Tibial artery (tissue), 4 donors: ENCODE measurements at regions not wholly inside any gene's neighbourhood (a gene's known extent, or its start where the extent isn't known, plus 50 kb on each side); places are given as distances from the start of the nearest gene placed in this dataset.

Experiments used
- DNase-seq, 2 donors: peaks; one replicate each; pipeline ENCODE4 v3.0.0-alpha.2; 2019
- H3K27ac ChIP-seq, 2 donors: fragments of 200-600 bp; sonication (generic) in 1 of 2; 1 replicate in 1 of 2; 2 replicates in 1 of 2; pipeline ENCODE4 v1.5.1; 2018 to 2019; ENCODE audit warnings: mild to moderate bottlenecking in 1 of 2
- H3K27me3 ChIP-seq, 2 donors: fragments of 200-600 bp; sonication (generic) in 1 of 2; one replicate each; pipeline versions ENCODE4 v1.5.1 to v1.6.0; 2016 to 2019
- H3K36me3 ChIP-seq, 3 donors: fragments of 200-600 bp; sonication (generic) in 2 of 3; one replicate each; pipeline ENCODE4 v1.5.1; 2016 to 2019; ENCODE audit warnings: mild to moderate bottlenecking in 2 of 3
- H3K4me1 ChIP-seq, 4 donors: fragments of 200-600 bp; sonication (generic) in 2 of 4; 1 replicate in 3 of 4; 2 replicates in 1 of 4; pipeline ENCODE4 v1.5.1; 2016 to 2019
- H3K4me3 ChIP-seq, 2 donors: fragments of 200-600 bp; sonication (generic) in 1 of 2; 1 replicate in 1 of 2; 2 replicates in 1 of 2; pipeline ENCODE4 v1.5.1; 2018 to 2019; ENCODE audit warnings: mild to moderate bottlenecking in 2 of 2
- H3K9me3 ChIP-seq, 3 donors: fragments of 200-600 bp; sonication (generic) in 1 of 3; one replicate each; pipeline ENCODE4 v1.5.1; 2016 to 2019
- intact Hi-C: fragments of 100-400 bp; cut with DNase I; formaldehyde crosslinking; loops from one replicate; pipeline ENCODE4 v1.15.0; 2023; ENCODE audit warnings: low total_unique reads
- TF ChIP-seq, protein P1 (sequence below), 2 experiments: fragments of 200-600 bp in 1 of 2; fragments of 450-650 bp in 1 of 2; IDR thresholded peaks; one replicate each; pipeline ENCODE4 v1.5.1; 2017 to 2019; ENCODE audit warnings: antibody characterized with exemption in 2 of 2, mild to moderate bottlenecking in 1 of 2, moderate library complexity in 1 of 2

DNA sequence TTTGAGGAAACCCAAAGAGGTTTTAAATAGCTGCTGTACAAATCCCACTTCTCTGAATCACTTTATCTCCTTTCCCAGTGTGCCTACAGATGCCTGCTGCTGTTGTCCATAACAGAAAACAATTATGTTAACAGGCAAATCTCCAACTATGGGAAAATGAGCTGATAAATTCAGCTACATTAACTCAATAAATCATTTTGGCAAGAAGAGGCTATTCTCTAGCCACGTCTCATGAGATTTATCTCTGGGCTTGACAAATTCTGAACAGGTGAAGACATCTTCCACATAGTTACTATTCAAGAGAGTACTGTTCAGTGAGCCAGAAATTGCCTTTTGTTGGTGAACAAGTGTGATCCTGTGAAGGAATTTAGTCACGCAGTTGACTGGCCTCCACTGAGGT lies 327.1 kb upstream of the FMN2 start:
- H3K4me1 ChIP-seq = no peaks in the 10 kb centered on the region
- H3K27me3 ChIP-seq = no peaks in the 10 kb centered on the region
- H3K36me3 ChIP-seq = no peaks in the 10 kb centered on the region
- TF ChIP-seq, protein P1, sequence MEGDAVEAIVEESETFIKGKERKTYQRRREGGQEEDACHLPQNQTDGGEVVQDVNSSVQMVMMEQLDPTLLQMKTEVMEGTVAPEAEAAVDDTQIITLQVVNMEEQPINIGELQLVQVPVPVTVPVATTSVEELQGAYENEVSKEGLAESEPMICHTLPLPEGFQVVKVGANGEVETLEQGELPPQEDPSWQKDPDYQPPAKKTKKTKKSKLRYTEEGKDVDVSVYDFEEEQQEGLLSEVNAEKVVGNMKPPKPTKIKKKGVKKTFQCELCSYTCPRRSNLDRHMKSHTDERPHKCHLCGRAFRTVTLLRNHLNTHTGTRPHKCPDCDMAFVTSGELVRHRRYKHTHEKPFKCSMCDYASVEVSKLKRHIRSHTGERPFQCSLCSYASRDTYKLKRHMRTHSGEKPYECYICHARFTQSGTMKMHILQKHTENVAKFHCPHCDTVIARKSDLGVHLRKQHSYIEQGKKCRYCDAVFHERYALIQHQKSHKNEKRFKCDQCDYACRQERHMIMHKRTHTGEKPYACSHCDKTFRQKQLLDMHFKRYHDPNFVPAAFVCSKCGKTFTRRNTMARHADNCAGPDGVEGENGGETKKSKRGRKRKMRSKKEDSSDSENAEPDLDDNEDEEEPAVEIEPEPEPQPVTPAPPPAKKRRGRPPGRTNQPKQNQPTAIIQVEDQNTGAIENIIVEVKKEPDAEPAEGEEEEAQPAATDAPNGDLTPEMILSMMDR (IDR thresholded peaks at IDR 0.05) = no peak
- H3K27ac ChIP-seq = no peak overlapping the region
- no peaks in the 10 kb centered on the region for H3K9me3 ChIP-seq
- intact Hi-C loops = no loop called here
- DNase-seq = no peak
- H3K4me3 ChIP-seq = no peak overlapping the region

DNA sequence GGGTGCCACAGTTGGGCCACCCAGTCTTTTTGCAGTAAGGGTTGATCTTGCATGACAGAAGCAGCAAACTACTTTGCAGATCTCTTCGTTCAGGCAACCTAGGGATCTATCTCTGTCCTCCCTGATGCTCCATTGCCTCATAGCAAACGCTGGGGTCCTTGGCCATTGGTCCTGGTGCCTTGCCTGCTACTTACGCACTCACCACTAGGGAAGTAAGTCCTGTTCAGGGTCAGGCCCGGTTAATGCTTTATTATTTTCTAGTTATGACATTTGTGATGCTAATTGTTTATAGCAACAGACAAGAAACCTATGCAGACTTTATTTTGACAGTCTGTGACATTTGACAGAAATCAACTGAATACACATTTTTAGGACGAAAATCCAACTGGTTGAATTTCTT lies 326.5 kb upstream of the FMN2 start:
- no peaks in the 10 kb centered on the region for H3K9me3 ChIP-seq
- no peaks in the 10 kb centered on the region for H3K4me1 ChIP-seq
- no peaks in the 10 kb centered on the region for H3K27me3 ChIP-seq
- DNase-seq = no peak
- H3K4me3 ChIP-seq = no peak overlapping the region
- intact Hi-C loops = no loop called here
- H3K27ac ChIP-seq = no peak overlapping the region
- no peaks in the 10 kb centered on the region for H3K36me3 ChIP-seq
- TF ChIP-seq, protein P1 (IDR thresholded peaks at IDR 0.05) = no peak

DNA sequence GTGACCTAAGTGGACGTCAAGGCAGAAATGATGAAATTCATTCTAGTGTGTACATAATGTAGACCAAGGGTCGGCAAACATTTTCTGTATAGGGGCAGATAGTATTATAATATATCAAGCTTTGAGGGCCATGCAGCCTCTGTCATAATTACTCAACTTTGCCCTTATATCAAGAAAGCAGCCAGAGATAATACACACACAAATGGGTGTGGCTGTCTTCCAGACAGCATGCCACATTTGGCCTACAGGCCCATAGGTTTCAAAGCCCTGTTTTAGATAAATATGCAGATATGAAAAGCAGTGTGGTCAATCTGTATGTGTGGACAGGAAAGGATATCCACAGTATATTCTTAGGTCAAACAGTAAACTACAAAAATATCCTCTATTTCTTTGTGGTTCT lies 320.1 kb upstream of the FMN2 start:
- intact Hi-C loops = loop anchor here (10.0 kb wide), 1 partner anchor 743 kb away; no protein-coding TSS in a partner anchor
- Histone ChIP-seq H3K4me1 (peaks cover 0 to 12% (median 0%) of the 10 kb centered on the region in 4 donors), H3K27ac (no peak overlapping the region), H3K36me3 (no peaks in the 10 kb centered on the region), H3K27me3 (no peaks in the 10 kb centered on the region), H3K9me3 (no peaks in the 10 kb centered on the region), H3K4me3 (no peak overlapping the region)
- TF ChIP-seq, protein P1 (IDR thresholded peaks at IDR 0.05) = no peak
- no peak for DNase-seq

DNA sequence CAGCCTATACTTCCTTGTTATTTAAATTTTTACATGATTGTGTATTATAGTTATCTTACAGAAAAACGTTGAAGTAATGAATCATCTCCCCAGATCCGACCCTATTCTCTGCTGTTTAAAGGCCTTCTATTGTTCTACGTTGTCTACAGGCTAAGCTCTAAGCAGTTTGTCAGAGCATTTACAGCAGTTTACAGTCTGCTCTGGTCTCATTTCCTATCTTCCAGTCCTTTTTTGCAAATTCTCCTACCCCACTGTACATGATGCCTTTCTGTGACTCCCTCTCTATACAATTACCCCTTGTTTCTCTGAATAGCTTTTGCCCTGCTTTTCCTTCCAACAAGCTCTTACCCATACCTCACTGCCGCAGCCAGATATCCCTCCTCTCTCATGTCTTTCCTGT lies 319.2 kb upstream of the FMN2 start:
- no peaks in the 10 kb centered on the region for H3K36me3 ChIP-seq
- no peaks in the 10 kb centered on the region for H3K27me3 ChIP-seq
- TF ChIP-seq, protein P1 (IDR thresholded peaks at IDR 0.05) = no peak
- H3K27ac ChIP-seq = no peak overlapping the region
- no peak overlapping the region for H3K4me3 ChIP-seq
- H3K9me3 ChIP-seq = no peaks in the 10 kb centered on the region
- intact Hi-C loops = loop anchor here (10.0 kb wide), 1 partner anchor 742 kb away; no protein-coding TSS in a partner anchor
- H3K4me1 ChIP-seq = peaks cover 0 to 17% (median 0%) of the 10 kb centered on the region in 4 donors
- DNase-seq = no peak

DNA sequence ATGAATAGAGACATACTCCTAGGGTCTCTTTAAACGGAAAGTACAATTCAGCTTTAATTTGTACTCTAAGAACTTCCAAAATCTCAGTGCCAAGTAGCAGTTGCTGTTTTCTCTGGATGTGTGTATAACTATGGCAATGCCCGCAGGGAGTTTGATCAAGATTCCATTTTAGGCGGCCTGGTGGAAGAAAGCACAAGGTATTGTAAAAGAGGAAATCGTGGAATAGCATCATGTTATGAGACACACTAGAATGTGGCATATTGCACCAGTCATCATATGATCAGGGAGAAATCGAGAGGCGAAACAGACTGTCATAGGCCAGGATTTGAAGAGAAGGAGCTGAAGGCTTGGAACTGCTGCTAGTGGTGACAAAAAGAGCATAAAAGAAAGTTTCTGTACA lies 316.2 kb upstream of the FMN2 start:
- Histone ChIP-seq H3K27me3 (no peaks in the 10 kb centered on the region), H3K9me3 (no peaks in the 10 kb centered on the region), H3K4me1 (peaks cover 0 to 33% (median 0%) of the 10 kb centered on the region in 4 donors), H3K36me3 (no peaks in the 10 kb centered on the region), H3K4me3 (no peak overlapping the region), H3K27ac (peak overlapping the region in 1 of 2 donors; percentile 38)
- DNase-seq = no peak
- TF ChIP-seq, protein P1 (IDR thresholded peaks at IDR 0.05) = no peak
- intact Hi-C loops = loop anchor here (10.0 kb wide), 1 partner anchor 739 kb away; no protein-coding TSS in a partner anchor
